HG02763 (cell line): ENCODE measurements at regions not wholly inside any gene's neighbourhood (a gene's known extent, or its start where the extent isn't known, plus 50 kb on each side); places are given as distances from the start of the nearest gene placed in this dataset.
"Not testable (repeated sequence)": the region's sequence is repeated elsewhere in the genome, so short reads cannot be mapped to it uniquely, and the experiment has no call there.

Experiments used
- ATAC-seq: cut with Tn5 transposase; IDR thresholded peaks from one replicate; pipeline ENCODE4 v1.9.1; 2021; ENCODE audit warnings: mild to moderate bottlenecking, moderate library complexity; ENCODE audit not compliant: unreplicated experiment

- ATAC-seq, result no peak
These were observed 354.6 kb upstream of the AGA start for GRCh38 chr4:177796841-177797240.

GRCh38 chr4:177798161-177798560, 355.9 kb upstream of the AGA start:
- ATAC-seq, result no peak

GRCh38 chr4:177802162-177802561, 359.9 kb upstream of the AGA start:
- ATAC-seq, result no peak

GRCh38 chr4:177802661-177803060, 360.4 kb upstream of the AGA start:
- ATAC-seq, result no peak

GRCh38 chr4:177803151-177803550, 360.9 kb upstream of the AGA start:
- no peak for ATAC-seq

- ATAC-seq, result no peak
These were observed 367.6 kb upstream of the AGA start for GRCh38 chr4:177809791-177810190.

- ATAC-seq, result no peak
These were observed 368.0 kb upstream of the AGA start for GRCh38 chr4:177810220-177810619.

- not testable (repeated sequence) for ATAC-seq
These were observed 376.2 kb upstream of the AGA start for GRCh38 chr4:177818392-177818791.

- ATAC-seq, result no peak
These were observed 384.7 kb upstream of the AGA start for GRCh38 chr4:177826973-177827372.

GRCh38 chr4:177841258-177841657, 399.0 kb upstream of the AGA start:
- no peak for ATAC-seq

GRCh38 chr4:177853229-177853628, 411.0 kb upstream of the AGA start:
- no peak for ATAC-seq

- ATAC-seq, result no peak
These were observed 413.4 kb upstream of the AGA start for GRCh38 chr4:177855507-177856197.

- no peak for ATAC-seq
These were observed 417.9 kb upstream of the AGA start for GRCh38 chr4:177860171-177860570.

- no peak for ATAC-seq
These were observed 419.4 kb upstream of the AGA start for GRCh38 chr4:177861551-177862094.

- no peak for ATAC-seq
These were observed 420.4 kb upstream of the AGA start for GRCh38 chr4:177862541-177863176.

- no peak for ATAC-seq
These were observed 437.6 kb upstream of the AGA start for GRCh38 chr4:177879851-177880250.

- ATAC-seq, result no peak
These were observed 452.9 kb upstream of the AGA start for GRCh38 chr4:177895136-177895535.

- no peak for ATAC-seq
These were observed 459.5 kb upstream of the AGA start for GRCh38 chr4:177901786-177902185.

- no peak for ATAC-seq
These were observed 460.1 kb upstream of the AGA start for GRCh38 chr4:177902386-177902785.

GRCh38 chr4:177907736-177908424, 465.6 kb upstream of the AGA start:
- ATAC-seq, result no peak

- no peak for ATAC-seq
These were observed 479.5 kb upstream of the AGA start for GRCh38 chr4:177921715-177922114.

GRCh38 chr4:177923888-177924287, 481.7 kb upstream of the AGA start:
- no peak for ATAC-seq
